Embryonic facial prominence (tissue), 1 donor: ENCODE measurements at regions not wholly inside any gene's neighbourhood (a gene's known extent, or its start where the extent isn't known, plus 50 kb on each side); places are given as distances from the start of the nearest gene placed in this dataset.
"Not testable (repeated sequence)": the region's sequence is repeated elsewhere in the genome, so short reads cannot be mapped to it uniquely, and the experiment has no call there.

Source experiments
- DNase-seq: peaks from one replicate; pipeline ENCODE4 v3.0.0-alpha.2; 2016; ENCODE audit errors: extremely low spot score

DNA sequence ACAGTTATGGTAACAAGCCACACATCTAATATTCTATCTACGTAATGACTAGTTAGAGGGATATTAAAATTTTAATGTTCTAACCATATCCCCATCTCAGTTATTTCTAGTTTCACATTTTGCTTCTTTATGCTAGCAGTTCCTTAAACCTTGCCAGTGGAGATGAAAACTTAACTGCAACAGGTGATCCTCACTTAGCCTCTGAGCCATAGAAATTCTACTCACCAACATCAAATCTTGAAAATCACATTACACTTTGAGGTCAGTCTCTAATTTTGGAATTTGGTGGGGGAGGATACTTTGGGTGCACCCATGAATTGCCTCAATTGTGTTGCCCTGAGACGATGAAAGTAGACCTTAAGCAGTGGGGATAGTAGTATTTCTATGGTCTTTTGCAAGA lies 256.4 kb downstream of the GATA3 start:
- no peak for DNase-seq

- no peak for DNase-seq
Observed at GRCh38 chr10:8311526-8312070, 257.1 kb downstream of the GATA3 start.

GRCh38 chr10:8312079-8312478 lies 257.6 kb downstream of the GATA3 start:
- no peak for DNase-seq

GRCh38 chr10:8312781-8313180 lies 258.3 kb downstream of the GATA3 start:
- no peak for DNase-seq

- DNase-seq: no peak
Observed at GRCh38 chr10:8314486-8314885, 260.0 kb downstream of the GATA3 start.

GRCh38 chr10:8315619-8316021 lies 261.1 kb downstream of the GATA3 start:
- no peak for DNase-seq

DNA sequence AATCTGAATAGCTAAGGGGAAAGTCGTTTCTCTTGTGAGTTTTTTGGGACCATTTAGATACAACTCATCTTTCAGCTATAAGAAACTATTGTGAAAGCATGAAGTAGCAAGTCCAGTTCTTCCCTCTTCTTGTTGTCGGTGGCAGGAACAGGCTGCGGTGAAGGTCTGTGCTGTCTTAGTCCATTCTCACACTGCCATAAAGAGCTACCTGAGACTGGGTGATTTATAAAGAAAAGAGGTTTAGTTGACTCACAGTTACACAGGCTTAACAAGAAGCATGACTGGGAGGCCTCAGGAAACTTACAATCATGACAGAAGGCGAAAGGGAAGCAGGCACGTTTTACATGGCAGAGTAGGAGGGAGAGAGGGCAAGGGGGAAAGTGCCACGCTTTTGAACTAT lies 261.8 kb downstream of the GATA3 start:
- DNase-seq: no peak

DNA sequence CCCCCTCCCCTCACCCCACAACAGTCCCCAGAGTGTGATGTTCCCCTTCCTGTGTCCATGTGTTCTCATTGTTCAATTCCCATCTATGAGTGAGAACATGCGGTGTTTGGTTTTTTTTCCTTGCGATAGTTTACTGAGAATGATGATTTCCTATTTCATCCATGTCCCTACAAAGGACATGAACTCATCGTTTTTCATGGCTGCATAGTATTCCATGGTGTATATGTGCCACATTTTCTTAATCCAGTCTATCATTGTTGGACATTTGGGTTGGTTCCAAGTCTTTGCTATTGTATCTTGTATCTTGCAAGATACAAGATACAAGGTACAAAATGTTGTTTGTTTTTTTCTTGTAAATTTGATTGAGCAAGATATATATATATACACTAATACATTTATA lies 263.9 kb downstream of the GATA3 start:
- DNase-seq: not testable (repeated sequence)

GRCh38 chr10:8318956-8319355 lies 264.5 kb downstream of the GATA3 start:
- no peak for DNase-seq

DNA sequence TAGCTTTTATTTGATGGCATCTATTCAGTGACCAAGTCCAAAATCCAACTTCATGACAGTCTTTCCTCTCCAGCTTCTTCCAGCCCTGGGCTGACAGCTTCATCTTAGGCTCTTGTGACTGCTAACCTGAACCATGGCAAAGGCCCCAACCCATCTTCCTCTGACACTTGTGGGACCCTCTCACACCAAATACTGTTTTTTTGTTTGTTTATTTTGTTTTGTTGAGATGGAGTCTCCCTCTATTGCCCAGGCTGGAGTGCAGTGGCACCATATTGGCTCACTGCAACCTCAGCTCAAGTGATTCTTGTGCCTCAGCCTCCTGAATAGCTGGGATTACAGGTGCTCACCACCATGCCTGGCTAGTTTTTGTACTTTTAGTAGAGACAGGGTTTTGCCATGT lies 265.2 kb downstream of the GATA3 start:
- DNase-seq: no peak

DNA sequence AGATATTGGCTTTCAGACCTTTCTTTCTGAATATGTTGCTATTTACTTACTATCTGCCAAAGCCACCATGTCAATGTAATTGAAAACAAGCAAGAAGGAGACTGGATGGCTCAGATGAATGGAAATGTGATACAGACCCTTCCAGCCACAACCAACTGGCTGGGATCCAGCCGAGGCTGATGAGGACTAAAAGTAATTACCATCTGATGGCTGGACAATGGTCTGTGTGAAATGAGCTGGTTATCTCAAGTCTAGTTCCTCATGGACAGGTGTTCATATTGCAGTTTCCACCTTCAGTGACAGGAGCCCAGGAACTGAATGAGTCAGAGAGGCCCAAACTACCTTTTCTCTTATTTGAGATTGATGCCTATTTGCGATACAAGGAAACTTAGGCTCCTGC lies 267.5 kb downstream of the GATA3 start:
- no peak for DNase-seq

- DNase-seq: no peak
Observed at GRCh38 chr10:8323428-8324054, 269.1 kb downstream of the GATA3 start.

GRCh38 chr10:8325024-8325980 lies 270.8 kb downstream of the GATA3 start:
- no peak for DNase-seq

GRCh38 chr10:8326396-8327139 lies 272.1 kb downstream of the GATA3 start:
- no peak for DNase-seq

DNA sequence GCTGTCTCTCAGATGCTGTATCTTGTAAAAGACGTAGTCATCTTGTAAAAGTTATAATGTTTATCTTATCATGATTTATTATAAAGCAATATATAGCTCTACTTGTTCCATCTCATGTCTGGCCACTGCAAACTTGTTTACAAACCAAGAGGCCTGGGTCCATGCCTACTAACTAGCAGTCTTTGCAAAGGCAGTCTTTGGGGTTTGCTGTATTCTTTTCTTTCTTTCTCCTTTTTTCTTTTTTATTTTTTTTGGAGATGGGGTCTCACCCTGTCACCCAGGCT lies 272.6 kb downstream of the GATA3 start:
- DNase-seq: no peak

DNA sequence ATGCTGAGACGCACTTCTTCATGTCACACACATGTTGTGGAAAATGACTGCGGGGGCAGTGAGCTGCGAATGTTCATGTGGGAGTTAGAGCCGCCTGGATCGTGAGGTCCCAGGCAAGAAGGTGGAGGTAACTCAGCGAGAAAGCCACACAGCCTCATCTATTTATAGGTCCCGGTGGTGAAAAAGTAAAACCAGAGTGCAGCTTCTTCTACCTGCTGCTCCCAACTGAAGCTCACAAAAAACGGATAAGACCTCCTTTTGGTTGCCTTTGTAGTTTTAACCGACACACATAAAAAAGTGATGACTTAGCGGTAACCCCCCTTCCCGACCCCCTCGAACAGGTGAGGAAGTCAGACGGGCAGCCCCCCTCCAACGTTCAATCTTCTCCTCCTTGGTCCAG lies 276.9 kb downstream of the GATA3 start:
- DNase-seq: no peak

- DNase-seq: peak; percentile 58
Observed at GRCh38 chr10:8331896-8332729, 277.6 kb downstream of the GATA3 start.

GRCh38 chr10:8332730-8333111 lies 278.2 kb downstream of the GATA3 start:
- DNase-seq: no peak

GRCh38 chr10:8334631-8335030 lies 280.1 kb downstream of the GATA3 start:
- DNase-seq: no peak

GRCh38 chr10:8336629-8337331 lies 282.3 kb downstream of the GATA3 start:
- DNase-seq: no peak

GRCh38 chr10:8337332-8337651 lies 282.8 kb downstream of the GATA3 start:
- no peak for DNase-seq
